H1 (cell line): ENCODE measurements at regions not wholly inside any gene's neighbourhood (a gene's known extent, or its start where the extent isn't known, plus 50 kb on each side); places are given as distances from the start of the nearest gene placed in this dataset.

ENCODE experiments used
- CTCF ChIA-PET: fragments of 300-600 bp; sonication (Branson Sonifier 250); formaldehyde crosslinking; loops from one replicate; lab custom pipeline; 2021; ENCODE audit not compliant: partially characterized antibody; lab: Charles Lee
- POLR2A ChIA-PET: fragments of 300-600 bp; sonication (Branson Sonifier 250); formaldehyde crosslinking; loops from one replicate; lab custom pipeline; 2021; ENCODE audit warnings: inconsistent platforms; ENCODE audit not compliant: partially characterized antibody; lab: Charles Lee
- DNase-seq, 2 experiments: peaks; one replicate each; pipeline versions ENCODE4 v3.0.0 to v3.0.0-alpha.2; 2010 to 2022; ENCODE audit warnings: low spot score in 2 of 2, low read depth in 1 of 2, mixed read lengths in 1 of 2
- FAIRE-seq: peaks from 2 replicates; lab custom pipeline; 2011; peaks lifted over from hg19 to GRCh38; lab: Jason Lieb, UNC
- H2AFZ ChIP-seq: 2 replicates; pipeline ENCODE4 v1.8.1; 2012; ENCODE audit warnings: low read length, inconsistent platforms
- H2AK5ac ChIP-seq: 2 replicates; pipeline ENCODE4 v1.6.1; 2013; ENCODE audit warnings: low read depth, low read length
- H2BK120ac ChIP-seq: replicated peaks from 2 replicates; pipeline ENCODE3; 2013; ENCODE audit warnings: low read depth, low read length, inconsistent platforms
- H2BK12ac ChIP-seq: 2 replicates; pipeline ENCODE4 v1.6.1; 2013; ENCODE audit warnings: low read depth, low read length
- H2BK15ac ChIP-seq: 2 replicates; pipeline ENCODE4 v1.6.1; 2013; ENCODE audit warnings: low read length
- H2BK20ac ChIP-seq: 2 replicates; pipeline ENCODE4 v1.6.1; 2013; ENCODE audit warnings: low read length
- H2BK5ac ChIP-seq: 2 replicates; pipeline ENCODE4 v1.6.1; 2013; ENCODE audit warnings: low read depth, low read length
- H3K14ac ChIP-seq: 2 replicates; pipeline ENCODE4 v1.6.1; 2013; ENCODE audit warnings: inconsistent platforms; ENCODE audit not compliant: insufficient read length
- H3K18ac ChIP-seq: 2 replicates; pipeline ENCODE4 v1.6.1; 2013; ENCODE audit warnings: low read length; ENCODE audit errors: extremely low read depth
- H3K23ac ChIP-seq: 2 replicates; pipeline ENCODE4 v1.6.1; 2013; ENCODE audit warnings: inconsistent platforms; ENCODE audit not compliant: insufficient read length
- H3K23me2 ChIP-seq: 2 replicates; pipeline ENCODE4 v1.6.1; 2013; ENCODE audit warnings: low read depth, low read length
- H3K27ac ChIP-seq: 2 replicates; pipeline ENCODE4 v1.6.1; 2011; ENCODE audit warnings: low read depth, low read length, inconsistent platforms
- H3K27me3 ChIP-seq, 4 experiments: replicated peaks in 1 of 4; 1 replicate in 1 of 4; 2 replicates in 3 of 4; pipeline versions ENCODE4 v1.6.1 to v1.8.1; 2011 to 2013; ENCODE audit warnings: low read length in 3 of 4, mild to moderate bottlenecking in 3 of 4, inconsistent platforms in 2 of 4, mixed read lengths in 2 of 4, moderate library complexity in 1 of 4; ENCODE audit not compliant: control insufficient read depth in 3 of 4, insufficient read depth in 3 of 4; ENCODE audit errors: extremely low read depth in 1 of 4
- H3K36me3 ChIP-seq, 4 experiments: 2 replicates each; pipeline versions ENCODE4 v1.6.1 to v1.8.1; 2011 to 2013; ENCODE audit warnings: mild to moderate bottlenecking in 4 of 4, low read length in 3 of 4, moderate library complexity in 2 of 4, control low read depth in 1 of 4, inconsistent platforms in 1 of 4; ENCODE audit not compliant: insufficient read depth in 4 of 4, control insufficient read depth in 2 of 4
- H3K4ac ChIP-seq: replicated peaks from 2 replicates; pipeline ENCODE3; 2013; ENCODE audit warnings: low read length, low read depth, mixed read lengths, inconsistent platforms; ENCODE audit not compliant: insufficient read length
- H3K4me1 ChIP-seq, 4 experiments: replicated peaks in 1 of 4; 1 replicate in 1 of 4; 2 replicates in 3 of 4; pipeline versions ENCODE4 v1.6.1 to v1.8.1; 2011 to 2013; ENCODE audit warnings: low read length in 3 of 4, inconsistent platforms in 2 of 4, mixed read lengths in 1 of 4; ENCODE audit not compliant: insufficient read depth in 4 of 4, control insufficient read depth in 3 of 4
- H3K4me2 ChIP-seq, 2 experiments: 2 replicates each; pipeline versions ENCODE4 v1.6.1 to v1.8.1; 2011 to 2013; ENCODE audit warnings: low read depth in 2 of 2, low read length in 2 of 2, control low read depth in 1 of 2, inconsistent platforms in 1 of 2, mild to moderate bottlenecking in 1 of 2; ENCODE audit not compliant: insufficient read depth in 1 of 2
- H3K4me3 ChIP-seq, 4 experiments: fragments of 200-600, 300-600 bp in 1 of 4; sonication (generic), shearing (Covaris generic), sonication (Bioruptor Twin) in 1 of 4; 2 replicates each; pipeline versions ENCODE4 v1.5.1 to v1.8.1; 2011 to 2016; ENCODE audit warnings: low read length in 4 of 4, low read depth in 3 of 4, control low read depth in 2 of 4, inconsistent platforms in 2 of 4, mild to moderate bottlenecking in 2 of 4, mixed read lengths in 1 of 4, moderate library complexity in 1 of 4; ENCODE audit not compliant: insufficient read depth in 2 of 4; ENCODE audit errors: extremely low read depth in 1 of 4
- H3K56ac ChIP-seq: replicated peaks from 2 replicates; pipeline ENCODE3; 2013; ENCODE audit warnings: low read depth, mild to moderate bottlenecking, mixed read lengths, low read length, inconsistent platforms; ENCODE audit not compliant: insufficient read length
- H3K79me1 ChIP-seq: 2 replicates; pipeline ENCODE4 v1.6.1; 2013; ENCODE audit warnings: low read depth, low read length, control low read depth
- H3K79me2 ChIP-seq, 2 experiments: 2 replicates each; pipeline versions ENCODE4 v1.6.1 to v1.8.1; 2012 to 2013; ENCODE audit warnings: low read length in 2 of 2, mild to moderate bottlenecking in 2 of 2, inconsistent platforms in 1 of 2; ENCODE audit not compliant: insufficient read depth in 2 of 2, control insufficient read depth in 1 of 2
- H3K9ac ChIP-seq, 4 experiments: replicated peaks in 1 of 4; 1 replicate in 1 of 4; 2 replicates in 3 of 4; pipeline versions ENCODE4 v1.6.1 to v1.8.1; 2011 to 2013; ENCODE audit warnings: low read depth in 3 of 4, low read length in 3 of 4, control low read depth in 2 of 4, mild to moderate bottlenecking in 2 of 4, moderate library complexity in 2 of 4, inconsistent platforms in 1 of 4; ENCODE audit errors: extremely low read depth in 1 of 4
- H3K9me3 ChIP-seq, 2 experiments: 2 replicates each; pipeline versions ENCODE4 v1.6.1 to v1.8.1; 2012 to 2013; ENCODE audit warnings: mild to moderate bottlenecking in 2 of 2, moderate library complexity in 2 of 2, control low read depth in 1 of 2, inconsistent platforms in 1 of 2, low read depth in 1 of 2, low read length in 1 of 2, mixed read lengths in 1 of 2; ENCODE audit not compliant: insufficient read depth in 2 of 2
- H4K20me1 ChIP-seq, 2 experiments: replicated peaks in 1 of 2; 2 replicates each; pipeline versions ENCODE3 to v1.8.1; 2011 to 2013; ENCODE audit warnings: inconsistent platforms in 2 of 2, low read length in 2 of 2, mild to moderate bottlenecking in 1 of 2; ENCODE audit not compliant: insufficient read depth in 2 of 2, control insufficient read depth in 1 of 2
- H4K5ac ChIP-seq: 2 replicates; pipeline ENCODE4 v1.6.1; 2013; ENCODE audit warnings: low read length, low read depth, mixed read lengths, inconsistent platforms; ENCODE audit not compliant: insufficient read length
- H4K8ac ChIP-seq: 2 replicates; pipeline ENCODE4 v1.8.0; 2013; ENCODE audit warnings: mild to moderate bottlenecking, moderate library complexity, low read length, inconsistent platforms; ENCODE audit not compliant: insufficient read depth; ENCODE audit errors: extremely low read depth
- H4K91ac ChIP-seq: replicated peaks from 2 replicates; pipeline ENCODE3; 2013; ENCODE audit warnings: low read length, mixed read lengths, inconsistent platforms; ENCODE audit not compliant: insufficient read length
- CTCF ChIP-seq, 3 experiments: IDR thresholded peaks; 1 replicate in 2 of 3; 2 replicates in 1 of 3; pipeline versions ENCODE4 v1.5.1 to v1.6.1; 2011; ENCODE audit warnings: low read length in 3 of 3, mild to moderate bottlenecking in 3 of 3, inconsistent platforms in 2 of 3, low read depth in 1 of 3, moderate library complexity in 1 of 3; ENCODE audit not compliant: insufficient read depth in 1 of 3; ENCODE audit errors: control extremely low read depth in 1 of 3
- RAD21 ChIP-seq, 2 experiments: IDR thresholded peaks in 1 of 2; conservative IDR thresholded peaks in 1 of 2; 2 replicates each; pipeline ENCODE4 v1.6.1; 2011; ENCODE audit warnings: low read depth in 2 of 2, low read length in 2 of 2, improper control_type of control experiment in 1 of 2, inconsistent platforms in 1 of 2, mild to moderate bottlenecking in 1 of 2, moderate library complexity in 1 of 2
- SP1 ChIP-seq: IDR thresholded peaks from 2 replicates; pipeline ENCODE4 v1.6.1; 2011; ENCODE audit warnings: low read depth, low read length
- WGBS, 2 experiments: shearing (Covaris generic) in 1 of 2; methylation state at CpG; one replicate each; pipeline versions ENCODE4 v1.1.6 to v1.1.7; 2013 to 2015; ENCODE audit warnings: low lambda C conversion rate in 2 of 2, mixed read lengths in 2 of 2, inconsistent platforms in 1 of 2, low coverage in 1 of 2, missing lambda C conversion rate in 1 of 2; ENCODE audit not compliant: insufficient replicate concordance in 2 of 2, insufficient coverage in 1 of 2, insufficient read length in 1 of 2; ENCODE audit errors: extremely low coverage in 1 of 2, missing lambda C conversion rate in 1 of 2; 5-methylcytosine and 5-hydroxymethylcytosine counted together

- Histone ChIP-seq H3K4me3 (no peak overlapping the region), H2AK5ac (no peak overlapping the region), H3K79me2 (no peaks in the 10 kb centered on the region), H3K27me3 (no peaks in the 10 kb centered on the region), H3K18ac (no peak overlapping the region), H3K79me1 (no peaks in the 10 kb centered on the region), H4K20me1 (no peaks in the 10 kb centered on the region), H3K27ac (no peak overlapping the region), H3K14ac (no peak overlapping the region), H3K36me3 (no peaks in the 10 kb centered on the region), H3K23me2 (no peaks in the 10 kb centered on the region), H3K23ac (no peak overlapping the region), H3K4me2 (no peak overlapping the region), H2BK12ac (no peak overlapping the region), H3K4ac (no peak overlapping the region), H4K8ac (no peak overlapping the region), H3K9me3 (no peaks in the 10 kb centered on the region), H3K9ac (no peak overlapping the region), H2BK20ac (no peak overlapping the region), H2AFZ (no peak overlapping the region), H2BK15ac (no peak overlapping the region), H3K56ac (no peak overlapping the region), H2BK5ac (no peak overlapping the region), H4K5ac (no peak overlapping the region), H3K4me1 (peaks cover 0 to 4% (median 2%) of the 10 kb centered on the region in 4 experiments; a peak in 2 of 7 replicates), H2BK120ac (no peak overlapping the region), H4K91ac (no peak overlapping the region)
- TF ChIP-seq CTCF (IDR thresholded peaks at IDR 0.05; ENCODE audit: control extremely low read depth in 1 of 3, insufficient read depth in 1 of 3, low read depth in 1 of 3, low read length in 3 of 3) (peak in 2 of 3 experiments; percentile 13 to 31; a peak in 2 of 4 replicates), RAD21 (IDR thresholded peaks at IDR 0.05 in 1 of 2, conservative IDR thresholded peaks at IDR 0.05 in 1 of 2; ENCODE audit: low read depth in 2 of 2, low read length in 2 of 2) (peak; percentile 44 to 56), SP1 (no peak)
- DNase-seq: no peak
- POLR2A ChIA-PET: no interaction called here
- CTCF ChIA-PET: interaction anchor here (0.8 to 2.9 kb wide), 8 partner anchors 10 to 954 kb away, joined by 3 to 18 read pairs (median 6); no protein-coding TSS in a partner anchor
- FAIRE-seq: no peak
- WGBS, 2 experiments: 88% methylated on average over 1 of the region's 1 CpG; no CpG with 5 or more reads in 1 of the 2 experiments
These were observed 255.8 kb downstream of the ASXL3 start for GRCh38 chr18:33833842-33834241.
